NCI-H1105 (cell line): ENCODE measurements at regions not wholly inside any gene's neighbourhood (a gene's known extent, or its start where the extent isn't known, plus 50 kb on each side); places are given as distances from the start of the nearest gene placed in this dataset.
A peak's percentile ranks its signal among the peaks of the same experiment; 100 is the strongest.

Experiments
- DNase-seq: peaks from one replicate; lab custom pipeline; 2025; lab: John Stamatoyannopoulos, UW

DNA sequence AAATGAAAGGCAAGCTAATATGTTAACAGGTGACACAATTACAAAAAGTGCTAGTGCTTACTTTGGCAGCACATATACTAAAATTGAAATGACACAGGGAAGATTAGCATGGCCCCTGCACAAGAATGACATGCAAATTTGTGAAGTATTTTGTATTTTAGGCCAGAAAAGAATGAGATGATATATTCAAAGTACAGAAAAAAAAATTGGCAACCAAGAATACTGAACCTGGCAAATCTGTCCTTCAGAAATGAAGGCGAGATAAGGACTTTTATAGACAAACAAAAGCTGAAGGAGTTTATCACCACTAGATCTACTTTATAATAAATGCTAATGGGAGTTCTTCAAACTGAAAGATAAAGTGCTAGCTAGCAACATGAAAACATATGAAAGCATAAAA lies 350.0 kb upstream of the POU3F1 start:
- DNase-seq, result no peak

GRCh38 chr1:38394303-38394702 lies 347.7 kb upstream of the POU3F1 start:
- DNase-seq, result no peak

GRCh38 chr1:38392861-38393260 lies 346.3 kb upstream of the POU3F1 start:
- DNase-seq, result no peak

DNA sequence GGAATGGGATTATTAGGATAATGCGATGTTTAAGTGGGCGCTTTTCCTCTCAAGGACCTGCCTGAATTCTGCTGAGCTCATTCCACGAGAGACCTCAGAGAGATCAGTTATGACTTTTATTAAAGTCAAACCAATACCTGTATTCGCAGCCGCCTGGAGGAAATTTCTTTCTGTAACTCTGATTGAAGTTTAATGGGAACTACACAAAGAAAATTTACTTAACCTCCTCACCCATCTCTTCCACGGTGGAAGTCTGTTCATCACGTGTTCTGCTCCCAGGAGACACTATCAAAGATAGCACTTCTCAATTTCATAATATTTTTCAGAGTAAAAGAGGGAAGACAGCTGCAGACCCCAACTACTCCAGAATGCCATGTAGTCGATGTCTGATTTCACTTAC lies 334.7 kb upstream of the POU3F1 start:
- DNase-seq, result no peak

GRCh38 chr1:38376577-38376976 lies 330.0 kb upstream of the POU3F1 start:
- DNase-seq, result no peak

GRCh38 chr1:38375035-38375434 lies 328.4 kb upstream of the POU3F1 start:
- DNase-seq, result no peak

GRCh38 chr1:38371505-38371844 lies 324.9 kb upstream of the POU3F1 start:
- DNase-seq, result no peak

DNA sequence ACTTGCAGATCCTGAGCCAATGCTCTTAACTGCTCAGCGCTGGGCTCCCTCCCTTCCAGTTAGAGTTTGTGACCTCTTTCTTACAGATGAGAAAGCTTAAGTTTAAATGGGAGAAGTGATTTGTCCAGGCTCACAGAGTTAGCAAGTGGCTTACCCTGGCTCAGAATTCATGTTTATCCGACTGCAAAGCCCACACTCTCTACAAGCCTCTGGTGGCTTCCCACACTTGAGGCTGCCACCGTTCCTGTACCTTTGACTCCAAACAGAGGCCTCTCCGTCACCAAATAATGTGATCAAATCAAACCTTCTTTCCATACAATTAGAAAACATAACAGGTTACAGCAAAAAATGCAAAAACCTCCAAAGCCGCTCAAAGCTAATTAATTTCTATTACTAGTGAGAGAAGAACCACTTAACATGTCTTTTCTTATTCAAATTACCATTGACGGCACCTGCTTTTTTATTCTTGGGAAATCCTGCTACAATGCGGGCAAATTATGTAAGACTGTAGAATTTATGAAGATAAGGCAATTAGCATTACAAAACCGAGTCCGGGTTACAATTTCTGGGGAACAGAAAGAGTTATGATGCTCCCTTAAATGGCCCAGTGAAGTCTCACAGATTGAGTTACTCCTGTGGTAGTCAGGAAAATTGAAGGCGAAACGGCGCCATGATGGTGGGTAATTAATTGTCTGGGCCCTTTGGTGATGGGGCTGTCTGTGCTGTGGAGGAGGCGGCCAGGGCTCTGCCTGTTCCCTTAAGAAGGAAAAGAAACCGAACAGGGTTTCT lies 324.3 kb upstream of the POU3F1 start:
- DNase-seq, result no peak

GRCh38 chr1:38365242-38365641 lies 318.6 kb upstream of the POU3F1 start:
- no peak for DNase-seq

DNA sequence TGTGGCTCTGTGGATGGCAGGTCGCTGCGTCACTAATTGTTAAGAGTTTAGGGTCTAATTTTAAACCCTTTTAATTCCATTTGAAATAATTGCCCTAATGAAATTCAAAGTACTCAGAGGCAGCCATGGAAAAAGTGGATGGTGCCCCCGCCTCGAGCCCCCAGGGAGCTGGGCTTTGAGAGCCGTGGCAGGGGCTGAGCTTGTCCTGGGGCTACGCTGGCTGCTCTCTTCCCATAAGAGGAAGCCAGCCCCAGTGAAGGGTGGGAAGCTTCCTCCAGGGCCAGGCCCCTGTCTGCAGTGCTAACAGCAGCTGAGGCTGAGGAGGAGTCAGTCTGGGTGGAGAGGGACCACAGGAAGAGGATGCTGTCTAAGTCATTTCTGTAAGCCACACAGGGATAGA lies 315.0 kb upstream of the POU3F1 start:
- no peak for DNase-seq

DNA sequence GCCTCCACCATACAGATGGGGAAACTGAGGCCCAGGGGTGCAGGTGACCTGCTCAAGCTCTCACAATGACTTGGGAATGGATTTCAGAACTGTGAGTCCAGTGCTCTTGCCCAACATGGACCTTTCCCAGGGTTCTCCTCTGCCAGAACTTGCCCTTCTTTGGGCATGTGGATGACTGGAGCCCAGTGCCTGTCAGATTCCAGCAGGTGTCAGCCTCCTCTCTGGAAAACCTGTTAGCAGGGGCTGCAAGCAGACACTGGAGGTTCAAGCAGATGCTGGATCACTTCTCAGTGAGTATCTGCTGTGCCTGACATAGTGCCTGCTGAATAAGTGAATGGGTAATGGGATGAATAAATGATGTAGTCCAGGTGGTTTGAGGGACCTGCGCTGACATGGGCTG lies 314.2 kb upstream of the POU3F1 start:
- no peak for DNase-seq

GRCh38 chr1:38353956-38354355 lies 307.4 kb upstream of the POU3F1 start:
- no peak for DNase-seq

GRCh38 chr1:38352869-38353268 lies 306.3 kb upstream of the POU3F1 start:
- DNase-seq, result no peak

- DNase-seq, result no peak
Measured at GRCh38 chr1:38347446-38348175, 301.0 kb upstream of the POU3F1 start.

GRCh38 chr1:38344716-38345115 lies 298.1 kb upstream of the POU3F1 start:
- no peak for DNase-seq

DNA sequence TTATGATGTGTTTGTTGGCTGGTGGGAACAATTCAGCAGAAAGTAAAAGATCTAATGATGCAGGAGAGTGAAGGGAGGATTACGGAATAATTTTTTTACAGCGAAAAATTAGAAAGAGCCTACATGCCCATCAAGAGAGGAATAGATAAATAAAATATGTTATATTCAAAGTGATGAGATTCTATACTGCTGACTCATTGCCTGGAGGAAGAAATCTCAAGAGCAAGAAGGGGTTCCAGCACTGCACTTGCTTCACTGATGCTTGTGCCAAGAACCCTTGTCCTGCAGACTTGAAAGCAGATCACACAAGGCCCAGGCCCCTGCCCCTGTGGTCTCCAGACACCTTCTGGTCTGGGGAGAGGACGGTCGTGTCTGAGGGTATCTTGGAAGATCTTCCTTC lies 295.1 kb upstream of the POU3F1 start:
- no peak for DNase-seq

- no peak for DNase-seq
Measured at GRCh38 chr1:38340409-38340808, 293.8 kb upstream of the POU3F1 start.

DNA sequence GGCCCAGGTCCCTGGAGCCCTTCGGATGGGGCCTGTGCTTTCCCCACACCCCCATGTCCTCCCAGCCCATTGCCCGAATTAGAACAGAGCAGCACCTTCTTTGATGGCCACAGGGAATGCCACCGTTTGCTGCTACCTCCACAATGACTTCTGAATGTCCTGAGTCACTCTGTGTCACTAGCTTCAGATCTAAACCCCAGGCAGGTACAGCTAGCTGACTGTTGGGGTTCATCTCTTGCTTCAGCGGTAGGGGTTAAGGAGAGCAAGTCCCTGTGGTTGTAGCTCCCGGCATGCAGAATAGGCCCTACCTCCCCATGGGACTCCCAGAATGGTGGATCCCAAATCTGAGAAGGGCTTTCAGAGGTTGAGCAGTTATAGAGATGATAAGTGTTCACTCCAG lies 291.1 kb upstream of the POU3F1 start:
- no peak for DNase-seq

- DNase-seq, result no peak
Measured at GRCh38 chr1:38336961-38337360, 290.4 kb upstream of the POU3F1 start.

DNA sequence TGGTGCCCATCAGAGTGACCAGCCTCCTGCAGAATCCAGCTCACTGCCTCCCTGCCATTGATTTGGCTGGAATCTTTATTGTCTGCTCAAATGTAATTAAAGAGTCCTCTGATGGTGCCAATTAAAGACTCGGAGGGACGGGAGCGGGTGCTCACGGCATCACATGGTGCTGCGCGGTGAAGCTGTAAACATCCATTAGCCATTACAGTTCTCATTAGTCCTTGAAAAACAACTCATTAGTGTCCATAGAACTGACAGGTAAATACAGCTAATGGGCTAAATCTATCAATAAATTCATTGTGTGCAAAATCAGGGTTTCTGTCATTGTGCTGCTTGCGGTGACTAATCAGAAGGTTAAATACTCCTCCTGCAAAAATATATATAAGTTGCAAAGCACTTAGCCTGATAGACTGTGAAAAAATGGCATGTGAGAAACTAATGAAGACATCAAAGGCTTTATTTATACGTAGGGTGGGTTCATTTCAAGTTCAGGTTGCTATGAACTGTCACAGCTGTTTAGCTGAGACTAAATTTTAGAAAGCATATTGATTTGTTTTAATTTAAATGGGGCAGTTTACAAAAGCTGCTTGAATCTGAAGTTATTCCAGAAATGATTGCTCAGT lies 289.8 kb upstream of the POU3F1 start:
- DNase-seq, result peak; percentile 74

- no peak for DNase-seq
Measured at GRCh38 chr1:38334930-38335592, 288.5 kb upstream of the POU3F1 start.

- DNase-seq, result no peak
Measured at GRCh38 chr1:38332649-38333310, 286.2 kb upstream of the POU3F1 start.
